ENCODE measurements at regions not wholly inside any gene's neighbourhood (a gene's known extent, or its start where the extent isn't known, plus 50 kb on each side); places are given as distances from the start of the nearest gene placed in this dataset.

- no peak overlapping the region for H3K4me3 ChIP-seq (ENCODE audit: low read length)
- no peak for DNase-seq (ENCODE audit: low read depth)
- no peak for TF ChIP-seq CTCF (conservative IDR thresholded peaks at IDR 0.05; ENCODE audit: low read depth, low read length)
Observed at GRCh38 chr5:39670955-39671354, 246.2 kb upstream of the DAB2 start.

GRCh38 chr5:39670391-39670790, 245.6 kb upstream of the DAB2 start:
- no peak for TF ChIP-seq CTCF (conservative IDR thresholded peaks at IDR 0.05; ENCODE audit: low read depth, low read length)
- peak; percentile 77 for DNase-seq (ENCODE audit: low read depth)
- H3K4me3 ChIP-seq (ENCODE audit: low read length), result no peak overlapping the region

- H3K4me3 ChIP-seq (ENCODE audit: low read length), result no peak overlapping the region
- no peak for DNase-seq (ENCODE audit: low read depth)
Observed at GRCh38 chr5:39668980-39669379, 244.2 kb upstream of the DAB2 start.

GRCh38 chr5:39665328-39665727, 240.5 kb upstream of the DAB2 start:
- no peak overlapping the region for H3K4me3 ChIP-seq (ENCODE audit: low read length)
- TF ChIP-seq CTCF (conservative IDR thresholded peaks at IDR 0.05; ENCODE audit: low read depth, low read length), result no peak
- DNase-seq (ENCODE audit: low read depth), result no peak

More at GRCh38 chr5:39668980-39669379, 244.2 kb upstream of the DAB2 start:
- no peak for TF ChIP-seq CTCF (conservative IDR thresholded peaks at IDR 0.05; ENCODE audit: low read depth, low read length)

- TF ChIP-seq CTCF (conservative IDR thresholded peaks at IDR 0.05; ENCODE audit: low read depth, low read length), result no peak
- no peak for DNase-seq (ENCODE audit: low read depth)
- no peak overlapping the region for H3K4me3 ChIP-seq (ENCODE audit: low read length)
Observed at GRCh38 chr5:39662945-39663344, 238.2 kb upstream of the DAB2 start.

GRCh38 chr5:39661026-39661779, 236.4 kb upstream of the DAB2 start:
- H3K4me3 ChIP-seq (ENCODE audit: low read length), result no peak overlapping the region
- no peak for TF ChIP-seq CTCF (conservative IDR thresholded peaks at IDR 0.05; ENCODE audit: low read depth, low read length)
- no peak for DNase-seq (ENCODE audit: low read depth)

- peak; percentile 80 for DNase-seq (ENCODE audit: low read depth)
- H3K4me3 ChIP-seq (ENCODE audit: low read length), result no peak overlapping the region
- no peak for TF ChIP-seq CTCF (conservative IDR thresholded peaks at IDR 0.05; ENCODE audit: low read depth, low read length)
Observed at GRCh38 chr5:39660020-39660419, 235.2 kb upstream of the DAB2 start.

Data from retinal pigment epithelial cell (primary cell).